ENCODE measurements at regions not wholly inside any gene's neighbourhood (a gene's known extent, or its start where the extent isn't known, plus 50 kb on each side); places are given as distances from the start of the nearest gene placed in this dataset.
A peak's percentile ranks its signal among the peaks of the same experiment; 100 is the strongest.

DNA sequence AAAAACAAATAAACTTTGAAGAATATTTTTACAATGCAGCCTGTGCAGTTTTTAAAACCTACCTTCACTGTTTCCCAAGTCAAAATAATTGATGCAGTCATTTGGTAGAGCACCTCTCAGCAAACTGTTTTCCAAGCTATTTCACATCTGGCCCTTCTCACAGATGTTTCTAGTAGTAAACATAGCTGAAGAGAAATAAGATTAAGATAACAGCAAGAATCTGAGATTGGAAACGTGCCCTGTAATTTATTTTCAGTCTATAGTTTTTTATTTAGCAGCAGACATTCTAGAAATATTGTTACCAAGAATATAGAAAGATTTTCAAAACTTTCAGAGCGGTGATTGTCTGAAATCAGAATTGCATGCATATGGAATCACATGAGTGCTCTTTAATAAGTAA, 440.2 kb downstream of the TRIB2 start:
- Histone ChIP-seq H3K27me3 (replicated peaks) (no peaks in the 10 kb centered on the region), H3K36me3 (replicated peaks) (no peaks in the 10 kb centered on the region), H3K4me3 (ENCODE audit: low read depth, low read length) (no peak overlapping the region), H3K27ac (no peak overlapping the region)
- in situ Hi-C loops (cut with HindIII; ENCODE audit: low pct_ligation_motif_present, low sequenced_read_pairs) = no loop called here
- DNase-seq = no peak
- TF ChIP-seq, protein P1, sequence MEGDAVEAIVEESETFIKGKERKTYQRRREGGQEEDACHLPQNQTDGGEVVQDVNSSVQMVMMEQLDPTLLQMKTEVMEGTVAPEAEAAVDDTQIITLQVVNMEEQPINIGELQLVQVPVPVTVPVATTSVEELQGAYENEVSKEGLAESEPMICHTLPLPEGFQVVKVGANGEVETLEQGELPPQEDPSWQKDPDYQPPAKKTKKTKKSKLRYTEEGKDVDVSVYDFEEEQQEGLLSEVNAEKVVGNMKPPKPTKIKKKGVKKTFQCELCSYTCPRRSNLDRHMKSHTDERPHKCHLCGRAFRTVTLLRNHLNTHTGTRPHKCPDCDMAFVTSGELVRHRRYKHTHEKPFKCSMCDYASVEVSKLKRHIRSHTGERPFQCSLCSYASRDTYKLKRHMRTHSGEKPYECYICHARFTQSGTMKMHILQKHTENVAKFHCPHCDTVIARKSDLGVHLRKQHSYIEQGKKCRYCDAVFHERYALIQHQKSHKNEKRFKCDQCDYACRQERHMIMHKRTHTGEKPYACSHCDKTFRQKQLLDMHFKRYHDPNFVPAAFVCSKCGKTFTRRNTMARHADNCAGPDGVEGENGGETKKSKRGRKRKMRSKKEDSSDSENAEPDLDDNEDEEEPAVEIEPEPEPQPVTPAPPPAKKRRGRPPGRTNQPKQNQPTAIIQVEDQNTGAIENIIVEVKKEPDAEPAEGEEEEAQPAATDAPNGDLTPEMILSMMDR (IDR thresholded peaks at IDR 0.05; ENCODE audit: low read depth, low read length, missing control alignments) = no peak

DNA sequence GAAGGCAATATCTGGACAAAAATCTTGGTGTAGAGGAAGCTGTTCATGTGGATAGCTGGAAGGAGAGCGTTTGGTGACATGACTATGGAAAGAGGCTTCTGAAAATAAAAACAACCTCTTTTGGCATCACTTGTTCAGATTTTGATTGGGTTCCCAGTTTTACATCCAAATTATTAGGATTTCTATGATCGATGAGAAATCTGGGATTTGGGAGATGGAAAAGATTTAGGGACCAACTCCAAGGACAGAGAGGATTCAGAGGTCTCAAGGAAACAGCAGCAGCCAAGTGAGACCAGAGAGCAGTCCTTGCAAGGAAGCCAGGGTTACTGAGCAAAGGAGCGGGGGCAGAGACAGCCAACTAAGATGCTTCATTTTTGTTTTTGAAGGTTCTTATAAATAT, 441.7 kb downstream of the TRIB2 start:
- no peak overlapping the region for H3K27ac ChIP-seq
- H3K36me3 ChIP-seq (replicated peaks) = no peaks in the 10 kb centered on the region
- no peaks in the 10 kb centered on the region for H3K27me3 ChIP-seq (replicated peaks)
- TF ChIP-seq, protein P1 (IDR thresholded peaks at IDR 0.05; ENCODE audit: low read depth, low read length, missing control alignments) = no peak
- H3K4me3 ChIP-seq (ENCODE audit: low read depth, low read length) = no peak overlapping the region
- no peak for DNase-seq
- in situ Hi-C loops (cut with HindIII; ENCODE audit: low pct_ligation_motif_present, low sequenced_read_pairs) = no loop called here

DNA sequence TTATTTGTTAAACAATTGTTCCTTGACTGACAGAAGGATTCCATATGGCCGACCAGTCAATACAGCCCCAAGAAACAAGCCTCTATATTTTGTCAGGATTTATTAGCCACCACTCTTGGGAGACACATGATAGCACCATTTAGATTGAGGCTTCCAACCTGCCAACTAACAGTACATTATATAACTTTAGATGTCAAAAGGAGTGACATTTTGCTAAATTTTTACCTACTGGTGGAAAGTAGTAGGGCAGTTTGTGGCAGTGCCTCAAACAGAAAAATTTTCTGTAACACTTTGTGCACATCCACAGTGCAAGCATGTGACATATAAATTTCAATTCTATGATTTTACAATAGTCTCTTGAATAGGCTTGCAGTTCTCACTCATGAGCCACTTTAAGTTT, 464.0 kb downstream of the TRIB2 start:
- Histone ChIP-seq H3K27ac (no peak overlapping the region), H3K36me3 (replicated peaks) (no peaks in the 10 kb centered on the region), H3K4me3 (ENCODE audit: low read depth, low read length) (no peak overlapping the region), H3K27me3 (replicated peaks) (no peaks in the 10 kb centered on the region)
- in situ Hi-C loops (cut with HindIII; ENCODE audit: low pct_ligation_motif_present, low sequenced_read_pairs) = no loop called here
- TF ChIP-seq, protein P1 (IDR thresholded peaks at IDR 0.05; ENCODE audit: low read depth, low read length, missing control alignments) = no peak
- DNase-seq = no peak

DNA sequence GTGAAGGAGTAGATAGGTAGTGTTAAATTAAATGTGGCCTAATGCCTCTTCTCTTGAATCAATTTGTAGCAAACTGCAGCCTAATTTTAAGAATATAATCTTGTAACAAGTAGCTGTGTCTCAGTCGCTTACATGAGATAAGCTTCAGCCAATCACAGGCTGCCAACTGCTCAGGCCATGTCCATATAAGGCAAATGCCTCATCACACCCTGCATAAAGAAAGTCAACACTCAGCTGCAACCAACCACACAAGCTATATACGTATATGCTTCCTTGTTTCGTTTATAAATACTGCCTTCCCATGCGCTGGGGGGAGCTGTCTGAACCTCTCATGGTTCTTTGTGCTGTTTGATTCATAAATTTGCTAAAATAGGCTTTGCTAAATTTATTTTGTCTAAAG, 476.3 kb downstream of the TRIB2 start:
- peak; percentile 74 for DNase-seq
- Histone ChIP-seq H3K27ac (no peak overlapping the region), H3K4me3 (ENCODE audit: low read depth, low read length) (no peak overlapping the region), H3K36me3 (replicated peaks) (no peaks in the 10 kb centered on the region), H3K27me3 (replicated peaks) (no peaks in the 10 kb centered on the region)
- in situ Hi-C loops (cut with HindIII; ENCODE audit: low pct_ligation_motif_present, low sequenced_read_pairs) = no loop called here
- TF ChIP-seq, protein P1 (IDR thresholded peaks at IDR 0.05; ENCODE audit: low read depth, low read length, missing control alignments) = no peak

DNA sequence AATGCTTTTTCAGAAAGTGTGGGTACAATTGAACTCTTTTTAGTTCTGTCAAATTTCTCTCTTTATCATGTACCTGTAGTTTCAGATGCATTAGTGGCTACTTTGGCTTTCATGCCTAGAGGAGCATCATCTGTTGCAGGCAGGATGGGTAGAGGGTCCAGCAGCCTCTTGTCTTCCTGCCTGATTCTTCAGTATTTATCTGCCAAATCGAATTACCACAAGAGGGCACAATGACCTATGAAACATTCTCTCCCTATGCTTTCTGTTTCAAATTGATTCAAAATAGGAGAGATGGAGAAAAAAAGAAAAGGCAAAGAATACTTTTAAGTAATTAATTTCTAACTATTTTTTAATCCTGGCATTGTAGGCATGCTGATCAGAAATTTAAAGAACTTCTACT, 477.2 kb downstream of the TRIB2 start:
- peak; percentile 36 for DNase-seq

DNA sequence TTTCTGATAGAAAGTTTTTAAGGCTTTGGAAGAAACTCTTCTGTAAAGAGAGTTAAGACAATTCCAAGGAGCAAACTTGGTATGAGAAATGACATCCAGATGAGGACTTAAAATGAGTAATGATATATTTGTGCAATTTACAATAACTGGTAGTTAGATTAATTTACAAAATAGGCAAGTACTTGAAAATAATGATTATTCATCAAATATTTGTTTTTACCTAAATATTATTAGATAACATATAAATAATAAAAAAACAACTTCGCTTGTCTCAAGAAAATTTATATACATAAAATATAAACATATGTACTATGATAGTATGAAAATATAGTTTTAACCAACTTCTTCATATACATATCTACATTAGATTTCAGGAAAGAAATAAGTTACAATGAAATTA, 478.5 kb downstream of the TRIB2 start:
- no peaks in the 10 kb centered on the region for H3K36me3 ChIP-seq (replicated peaks)
- in situ Hi-C loops (cut with HindIII; ENCODE audit: low pct_ligation_motif_present, low sequenced_read_pairs) = no loop called here
- no peak for DNase-seq
- no peaks in the 10 kb centered on the region for H3K27me3 ChIP-seq (replicated peaks)
- no peak overlapping the region for H3K27ac ChIP-seq
- no peak overlapping the region for H3K4me3 ChIP-seq (ENCODE audit: low read depth, low read length)
- TF ChIP-seq, protein P1 (IDR thresholded peaks at IDR 0.05; ENCODE audit: low read depth, low read length, missing control alignments) = no peak

More for the DNA sequence above, 477.2 kb downstream of the TRIB2 start:
- Histone ChIP-seq H3K4me3 (ENCODE audit: low read depth, low read length) (no peak overlapping the region), H3K27me3 (replicated peaks) (no peaks in the 10 kb centered on the region), H3K27ac (no peak overlapping the region), H3K36me3 (replicated peaks) (no peaks in the 10 kb centered on the region)
- in situ Hi-C loops (cut with HindIII; ENCODE audit: low pct_ligation_motif_present, low sequenced_read_pairs) = no loop called here
- TF ChIP-seq, protein P1 (IDR thresholded peaks at IDR 0.05; ENCODE audit: low read depth, low read length, missing control alignments) = peak; percentile 58

Data from brain microvascular endothelial cell (primary cell).